HepG2 (cell line): ENCODE measurements at regions not wholly inside any gene's neighbourhood (a gene's known extent, or its start where the extent isn't known, plus 50 kb on each side); places are given as distances from the start of the nearest gene placed in this dataset.
"Not testable (repeated sequence)": the region's sequence is repeated elsewhere in the genome, so short reads cannot be mapped to it uniquely, and the experiment has no call there.

ENCODE experiments used
- ATAC-seq: fragments of 200-7000 bp; cut with Tn5 transposase; 3 replicates; pipeline ENCODE4 v1.9.1; 2020; ENCODE audit warnings: mild to moderate bottlenecking, moderate library complexity
- BruUV-seq: library from RNA; stranded (reverse); fragments of 400-500 nt; replicated peaks from 2 replicates; lab custom pipeline; 2021; lab: Mats Ljungman, UMichigan
- CTCF ChIA-PET: fragments of 300-600 bp; formaldehyde crosslinking; extraction: SDS; loops from one replicate; lab custom pipeline; 2021; ENCODE audit warnings: low total read pairs, inconsistent platforms, low intra/inter-chr PET ratio; lab: Yijun Ruan, JAX
- POLR2A ChIA-PET: fragments of 350-600 bp; sonication (Branson Sonifier 250); formaldehyde crosslinking; loops from one replicate; lab custom pipeline; 2020; ENCODE audit warnings: antibody characterized with exemption, inconsistent platforms; lab: Yijun Ruan, JAX
- DNase-seq: peaks from one replicate; pipeline ENCODE4 v3.0.0-alpha.2; 2015; ENCODE audit warnings: low spot score
- FAIRE-seq: peaks from 3 replicates; lab custom pipeline; 2011; peaks lifted over from hg19 to GRCh38; lab: Jason Lieb, UNC
- H2AFZ ChIP-seq: one replicate; pipeline ENCODE4 v1.6.1; 2011; ENCODE audit warnings: low read length, inconsistent platforms
- H3K27ac ChIP-seq: fragments of 300-600 bp; 3 replicates; pipeline ENCODE4 v1.8.0; 2011; ENCODE audit warnings: mixed run types, mild to moderate bottlenecking, mixed read lengths, low read length, inconsistent platforms; ENCODE audit not compliant: insufficient read depth; ENCODE audit errors: extremely low read length
- H3K27me3 ChIP-seq, 2 experiments: fragments of 200-600 bp in 1 of 2; 2 replicates in 1 of 2; 3 replicates in 1 of 2; pipeline versions ENCODE4 v1.6.0 to v1.8.0; 2011; ENCODE audit warnings: low read length in 2 of 2, mild to moderate bottlenecking in 2 of 2, moderate library complexity in 2 of 2, inconsistent platforms in 1 of 2; ENCODE audit not compliant: insufficient read depth in 2 of 2, control insufficient read depth in 1 of 2
- H3K36me3 ChIP-seq, 2 experiments: fragments of 200-600 bp in 1 of 2; replicated peaks in 1 of 2; 2 replicates in 1 of 2; 3 replicates in 1 of 2; pipeline versions ENCODE4 v1.5.1 to v1.8.0; 2011; ENCODE audit warnings: low read length in 2 of 2, inconsistent platforms in 1 of 2; ENCODE audit not compliant: insufficient read depth in 2 of 2, control insufficient read depth in 1 of 2
- H3K4me1 ChIP-seq: 2 replicates; pipeline ENCODE4 v1.5.1; 2012; ENCODE audit warnings: low read length, inconsistent platforms; ENCODE audit not compliant: insufficient read depth
- H3K4me2 ChIP-seq: 2 replicates; pipeline ENCODE4 v1.6.0; 2011; ENCODE audit warnings: low read depth, low read length, inconsistent platforms
- H3K4me3 ChIP-seq, 3 experiments: fragments of 200-600 bp in 1 of 3; sonication (generic), shearing (Covaris generic) in 1 of 3; replicated peaks in 1 of 3; 2 replicates each; pipeline ENCODE4 v1.5.1; 2011 to 2016; ENCODE audit warnings: low read length in 3 of 3, inconsistent platforms in 2 of 3, low read depth in 2 of 3, mild to moderate bottlenecking in 2 of 3, control low read depth in 1 of 3, mixed read lengths in 1 of 3; ENCODE audit not compliant: insufficient read depth in 1 of 3
- H3K79me2 ChIP-seq: one replicate; pipeline ENCODE4 v1.6.1; 2011; ENCODE audit warnings: low read length, inconsistent platforms; ENCODE audit not compliant: insufficient read depth
- H3K9ac ChIP-seq: 2 replicates; pipeline ENCODE4 v1.6.0; 2011; ENCODE audit warnings: mild to moderate bottlenecking, low read depth, low read length, inconsistent platforms; ENCODE audit not compliant: insufficient read depth
- H3K9me3 ChIP-seq: 2 replicates; pipeline ENCODE4 v1.5.1; 2012; ENCODE audit warnings: mild to moderate bottlenecking, low read length
- H4K20me1 ChIP-seq: 2 replicates; pipeline ENCODE4 v1.6.0; 2011; ENCODE audit warnings: inconsistent platforms, mild to moderate bottlenecking, low read length, moderate library complexity; ENCODE audit not compliant: insufficient read depth
- WGBS: methylation state at CpG from one replicate; pipeline ENCODE4 v1.1.6; 2017; ENCODE audit warnings: low lambda C conversion rate; 5-methylcytosine and 5-hydroxymethylcytosine counted together
- in situ Hi-C: cut with HindIII; loops from 2 replicates; pipeline ENCODE4 v1.10.0; 2017; ENCODE audit warnings: low pct_unique_long_range_greater_than_20kb; ENCODE audit not compliant: extremely low pct_ligation_motif_present
- intact Hi-C: fragments of 100-400 bp; cut with micrococcal nuclease; formaldehyde crosslinking; loops from one replicate; pipeline ENCODE4 v1.10.0; 2022; ENCODE audit not compliant: unreplicated experiment

- CTCF ChIA-PET, H4K20me1 ChIP-seq, H3K27ac ChIP-seq, H3K79me2 ChIP-seq, FAIRE-seq, H3K27me3 ChIP-seq, H3K9me3 ChIP-seq, H3K9ac ChIP-seq, DNase-seq, ATAC-seq, in situ Hi-C loops, POLR2A ChIA-PET, intact Hi-C loops, H3K4me3 ChIP-seq, H3K4me1 ChIP-seq, H3K36me3 ChIP-seq, BruUV-seq, H3K4me2 ChIP-seq, H2AFZ ChIP-seq: not testable (repeated sequence)
- 2% methylated on average over 2 of the region's 2 CpGs for WGBS
Observed at GRCh38 chr18:14606546-14606945, 63.1 kb upstream of the POTEC start.

- H3K4me2 ChIP-seq, H2AFZ ChIP-seq, ATAC-seq, H4K20me1 ChIP-seq, H3K9me3 ChIP-seq, H3K9ac ChIP-seq, FAIRE-seq, H3K4me3 ChIP-seq, H3K4me1 ChIP-seq, intact Hi-C loops, in situ Hi-C loops, H3K36me3 ChIP-seq, H3K79me2 ChIP-seq, CTCF ChIA-PET, BruUV-seq, POLR2A ChIA-PET, H3K27ac ChIP-seq, DNase-seq, H3K27me3 ChIP-seq: not testable (repeated sequence)
- 0% methylated on average over 1 of the region's 1 CpG for WGBS
Observed at GRCh38 chr18:14607360-14607759, 64.0 kb upstream of the POTEC start.

GRCh38 chr18:14612422-14612821 lies 69.0 kb upstream of the POTEC start:
- ATAC-seq, H3K4me2 ChIP-seq, H2AFZ ChIP-seq, H3K79me2 ChIP-seq, BruUV-seq, intact Hi-C loops, H3K27ac ChIP-seq, H3K4me3 ChIP-seq, in situ Hi-C loops, POLR2A ChIA-PET, DNase-seq, H3K4me1 ChIP-seq, H3K9ac ChIP-seq, CTCF ChIA-PET, FAIRE-seq, H3K9me3 ChIP-seq, H3K36me3 ChIP-seq, H4K20me1 ChIP-seq, H3K27me3 ChIP-seq: not testable (repeated sequence)

- FAIRE-seq, H3K9me3 ChIP-seq, POLR2A ChIA-PET, CTCF ChIA-PET, ATAC-seq, in situ Hi-C loops, BruUV-seq, H3K4me3 ChIP-seq, DNase-seq, H3K36me3 ChIP-seq, H3K27ac ChIP-seq, H3K4me2 ChIP-seq, H4K20me1 ChIP-seq, H3K79me2 ChIP-seq, H3K4me1 ChIP-seq, H2AFZ ChIP-seq, intact Hi-C loops, H3K9ac ChIP-seq, H3K27me3 ChIP-seq: not testable (repeated sequence)
- 5% methylated on average over 4 of the region's 4 CpGs for WGBS
Observed at GRCh38 chr18:14614485-14614884, 71.1 kb upstream of the POTEC start.
